Breast epithelium (tissue), 4 donors: ENCODE measurements at regions not wholly inside any gene's neighbourhood (a gene's known extent, or its start where the extent isn't known, plus 50 kb on each side); places are given as distances from the start of the nearest gene placed in this dataset.

Experiments
- DNase-seq, 2 donors: peaks; one replicate each; pipeline ENCODE4 v3.0.0-alpha.2; 2019; ENCODE audit warnings: low spot score in 2 of 2
- H3K27ac ChIP-seq, 2 donors: fragments of 200-600 bp; sonication (generic) in 1 of 2; one replicate each; pipeline ENCODE4 v1.5.1; 2016 to 2019; ENCODE audit warnings: mild to moderate bottlenecking in 1 of 2
- H3K27me3 ChIP-seq, 2 donors: fragments of 200-600 bp; sonication (generic) in 1 of 2; one replicate each; pipeline versions ENCODE4 v1.5.1 to v1.6.0; 2017 to 2019; ENCODE audit warnings: control low read depth in 1 of 2, mild to moderate bottlenecking in 1 of 2
- H3K36me3 ChIP-seq: fragments of 200-600 bp; one replicate; pipeline ENCODE4 v1.5.1; 2019
- H3K4me1 ChIP-seq, 2 donors: fragments of 200-600 bp; sonication (generic); one replicate each; pipeline ENCODE4 v1.5.1; 2016 to 2019; ENCODE audit warnings: control low read depth in 1 of 2
- H3K4me3 ChIP-seq, 3 donors: fragments of 200-600 bp; sonication (generic); 1 replicate in 2 of 3; 2 replicates in 1 of 3; pipeline ENCODE4 v1.5.1; 2016 to 2019; ENCODE audit warnings: mild to moderate bottlenecking in 3 of 3, moderate library complexity in 2 of 3
- H3K9me3 ChIP-seq, 2 donors: fragments of 200-600 bp; sonication (generic) in 1 of 2; one replicate each; pipeline ENCODE4 v1.5.1; 2016 to 2019; ENCODE audit warnings: control low read depth in 1 of 2
- POLR2A ChIP-seq: fragments of 450-650 bp; IDR thresholded peaks from one replicate; pipeline ENCODE4 v1.6.1; 2016; ENCODE audit warnings: antibody characterized with exemption, mild to moderate bottlenecking, moderate library complexity
- POLR2AphosphoS5 ChIP-seq, 3 donors: sonication (generic); formaldehyde crosslinking; IDR thresholded peaks; one replicate each; pipeline ENCODE4 v1.6.1; 2017; ENCODE audit warnings: antibody characterized with exemption in 3 of 3
- intact Hi-C: fragments of 100-400 bp; cut with DNase I; formaldehyde crosslinking; loops from one replicate; pipeline ENCODE4 v1.15.1; 2023; ENCODE audit warnings: low total_unique reads
- TF ChIP-seq, protein P1 (sequence below), 3 donors: fragments of 450-650 bp; IDR thresholded peaks; one replicate each; pipeline ENCODE4 v1.5.1; 2016 to 2017; ENCODE audit warnings: antibody characterized with exemption in 3 of 3, mild to moderate bottlenecking in 3 of 3, moderate library complexity in 3 of 3

DNA sequence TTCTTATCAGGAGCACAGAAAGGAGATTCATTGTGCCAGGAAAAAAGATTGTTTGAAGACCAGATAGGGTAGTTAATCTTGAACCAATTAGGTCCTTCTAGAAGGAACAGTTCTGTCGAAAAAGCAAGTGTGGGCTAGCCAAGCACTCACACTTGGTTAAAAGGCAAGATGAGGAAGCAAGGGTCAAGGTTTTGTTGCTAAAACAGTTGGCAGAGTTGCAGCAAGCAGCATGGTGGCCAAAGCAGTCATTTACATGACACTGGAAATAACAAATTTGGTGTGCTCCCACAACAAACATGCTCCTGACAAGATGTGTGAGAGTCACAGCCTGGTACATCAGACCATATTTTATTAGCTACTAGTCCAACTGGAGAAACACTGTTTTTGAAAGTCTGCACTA is 228.0 kb upstream of the CFAP20DC start:
- no peaks in the 10 kb centered on the region for H3K9me3 ChIP-seq
- intact Hi-C loops: no loop called here
- TF ChIP-seq, protein P1, sequence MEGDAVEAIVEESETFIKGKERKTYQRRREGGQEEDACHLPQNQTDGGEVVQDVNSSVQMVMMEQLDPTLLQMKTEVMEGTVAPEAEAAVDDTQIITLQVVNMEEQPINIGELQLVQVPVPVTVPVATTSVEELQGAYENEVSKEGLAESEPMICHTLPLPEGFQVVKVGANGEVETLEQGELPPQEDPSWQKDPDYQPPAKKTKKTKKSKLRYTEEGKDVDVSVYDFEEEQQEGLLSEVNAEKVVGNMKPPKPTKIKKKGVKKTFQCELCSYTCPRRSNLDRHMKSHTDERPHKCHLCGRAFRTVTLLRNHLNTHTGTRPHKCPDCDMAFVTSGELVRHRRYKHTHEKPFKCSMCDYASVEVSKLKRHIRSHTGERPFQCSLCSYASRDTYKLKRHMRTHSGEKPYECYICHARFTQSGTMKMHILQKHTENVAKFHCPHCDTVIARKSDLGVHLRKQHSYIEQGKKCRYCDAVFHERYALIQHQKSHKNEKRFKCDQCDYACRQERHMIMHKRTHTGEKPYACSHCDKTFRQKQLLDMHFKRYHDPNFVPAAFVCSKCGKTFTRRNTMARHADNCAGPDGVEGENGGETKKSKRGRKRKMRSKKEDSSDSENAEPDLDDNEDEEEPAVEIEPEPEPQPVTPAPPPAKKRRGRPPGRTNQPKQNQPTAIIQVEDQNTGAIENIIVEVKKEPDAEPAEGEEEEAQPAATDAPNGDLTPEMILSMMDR (IDR thresholded peaks at IDR 0.05): no peak
- TF ChIP-seq POLR2AphosphoS5 (IDR thresholded peaks at IDR 0.05) (no peak), POLR2A (no peak)
- H3K4me1 ChIP-seq: no peaks in the 10 kb centered on the region
- no peaks in the 10 kb centered on the region for H3K36me3 ChIP-seq
- H3K27ac ChIP-seq: no peak overlapping the region
- no peak for DNase-seq
- H3K27me3 ChIP-seq: no peaks in the 10 kb centered on the region
- H3K4me3 ChIP-seq: no peak overlapping the region

DNA sequence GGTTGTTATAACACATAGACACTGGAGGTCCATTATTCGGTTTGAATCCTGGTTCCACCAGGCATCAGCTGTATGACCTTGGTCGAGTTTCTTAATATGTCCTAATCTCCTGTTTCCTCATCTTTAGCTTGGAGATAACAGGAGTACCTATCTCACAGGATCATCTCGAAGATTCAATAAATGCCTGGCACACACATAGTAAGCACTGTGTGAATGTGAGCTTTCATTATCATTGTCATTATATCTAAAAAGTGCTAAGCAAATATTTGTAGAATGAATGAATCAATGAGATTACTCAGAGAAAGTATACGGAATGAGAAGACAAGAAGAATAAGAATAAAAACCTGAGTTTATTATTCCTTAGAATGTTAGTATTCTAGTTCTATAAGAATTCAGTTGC is 227.4 kb upstream of the CFAP20DC start:
- intact Hi-C loops: no loop called here
- Histone ChIP-seq H3K27me3 (no peaks in the 10 kb centered on the region), H3K9me3 (no peaks in the 10 kb centered on the region), H3K4me3 (no peak overlapping the region), H3K4me1 (no peaks in the 10 kb centered on the region), H3K27ac (no peak overlapping the region), H3K36me3 (no peaks in the 10 kb centered on the region)
- TF ChIP-seq POLR2A: no peak
- TF ChIP-seq, protein P1 (IDR thresholded peaks at IDR 0.05): no peak
- no peak for TF ChIP-seq POLR2AphosphoS5 (IDR thresholded peaks at IDR 0.05)
- no peak for DNase-seq

DNA sequence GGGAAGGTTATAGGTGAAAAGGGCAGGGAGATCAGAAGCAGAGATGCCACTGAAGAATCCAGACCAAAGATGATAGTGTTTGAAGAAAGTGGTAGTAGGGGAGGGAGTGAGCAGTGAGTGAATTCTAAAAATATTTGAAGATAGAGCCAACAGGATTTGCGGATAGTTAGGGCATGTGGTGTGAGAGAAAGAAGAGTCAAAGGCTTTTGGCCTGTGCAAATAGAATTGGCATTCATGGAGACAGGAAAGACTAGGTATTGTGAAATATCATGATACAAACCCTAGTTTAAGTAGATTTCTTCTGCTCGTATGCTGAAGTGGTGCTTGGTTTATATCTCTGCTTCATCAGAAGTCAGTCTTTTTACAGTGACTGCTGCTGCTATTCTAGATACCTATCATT is 224.2 kb upstream of the CFAP20DC start:
- no peak for TF ChIP-seq POLR2AphosphoS5 (IDR thresholded peaks at IDR 0.05)
- no peak for TF ChIP-seq POLR2A
- TF ChIP-seq, protein P1 (IDR thresholded peaks at IDR 0.05): no peak
- H3K27me3 ChIP-seq: no peaks in the 10 kb centered on the region
- H3K27ac ChIP-seq: no peak overlapping the region
- no peaks in the 10 kb centered on the region for H3K9me3 ChIP-seq
- no peak overlapping the region for H3K4me3 ChIP-seq
- intact Hi-C loops: no loop called here
- H3K36me3 ChIP-seq: no peaks in the 10 kb centered on the region
- no peak for DNase-seq
- H3K4me1 ChIP-seq: no peaks in the 10 kb centered on the region

DNA sequence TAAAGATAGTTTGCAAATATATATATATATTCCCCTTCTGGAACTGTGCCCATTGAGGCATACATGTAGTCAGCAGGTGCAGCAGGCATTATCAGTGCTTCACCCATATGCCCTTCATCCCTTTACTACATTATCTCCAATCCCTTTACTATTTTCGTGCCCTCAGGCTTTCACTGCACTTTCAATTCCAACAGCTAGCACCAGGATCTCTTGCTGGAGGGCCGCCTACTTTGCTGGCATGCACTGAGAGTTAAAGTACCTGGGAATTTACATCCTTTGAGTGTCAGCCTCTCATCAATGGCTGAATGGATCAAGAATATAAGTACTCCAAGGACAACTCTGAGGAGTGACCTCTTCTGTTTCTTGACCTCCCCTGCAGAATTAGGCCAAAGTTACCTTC is 222.1 kb upstream of the CFAP20DC start:
- DNase-seq: no peak
- no peak overlapping the region for H3K27ac ChIP-seq

GRCh38 chr3:59270921-59271320 is 221.1 kb upstream of the CFAP20DC start:
- Histone ChIP-seq H3K4me3 (no peak overlapping the region), H3K4me1 (no peaks in the 10 kb centered on the region), H3K27ac (no peak overlapping the region), H3K9me3 (no peaks in the 10 kb centered on the region), H3K27me3 (no peaks in the 10 kb centered on the region), H3K36me3 (no peaks in the 10 kb centered on the region)
- intact Hi-C loops: no loop called here
- TF ChIP-seq POLR2AphosphoS5 (IDR thresholded peaks at IDR 0.05) (no peak), POLR2A (no peak)
- TF ChIP-seq, protein P1 (IDR thresholded peaks at IDR 0.05): no peak
- no peak for DNase-seq

More for the DNA sequence above, 222.1 kb upstream of the CFAP20DC start:
- Histone ChIP-seq H3K4me1 (no peaks in the 10 kb centered on the region), H3K27me3 (no peaks in the 10 kb centered on the region), H3K4me3 (no peak overlapping the region), H3K36me3 (no peaks in the 10 kb centered on the region), H3K9me3 (no peaks in the 10 kb centered on the region)
- TF ChIP-seq, protein P1 (IDR thresholded peaks at IDR 0.05): no peak
- TF ChIP-seq POLR2A (no peak), POLR2AphosphoS5 (IDR thresholded peaks at IDR 0.05) (no peak)
- intact Hi-C loops: no loop called here
